Esophagus squamous epithelium (tissue), 5 donors: ENCODE measurements at regions not wholly inside any gene's neighbourhood (a gene's known extent, or its start where the extent isn't known, plus 50 kb on each side); places are given as distances from the start of the nearest gene placed in this dataset.

Experiments
- DNase-seq: peaks from one replicate; lab custom pipeline; 2025; lab: John Stamatoyannopoulos, UW
- H3K27ac ChIP-seq, 4 donors: fragments of 200-600 bp; sonication (generic); one replicate each; pipeline ENCODE4 v1.5.1; 2016 to 2019; ENCODE audit warnings: mild to moderate bottlenecking in 1 of 4
- H3K27me3 ChIP-seq, 4 donors: fragments of 200-600 bp; sonication (generic); 1 replicate in 3 of 4; 2 replicates in 1 of 4; pipeline versions ENCODE4 v1.5.1 to v1.6.0; 2017 to 2021; ENCODE audit warnings: antibody characterized with exemption in 1 of 4
- H3K36me3 ChIP-seq, 3 donors: fragments of 200-600 bp; sonication (generic); one replicate each; pipeline ENCODE4 v1.5.1; 2016 to 2019
- H3K4me1 ChIP-seq, 3 donors: fragments of 200-600 bp; sonication (generic); one replicate each; pipeline ENCODE4 v1.5.1; 2017 to 2019
- H3K4me3 ChIP-seq, 4 donors: fragments of 200-600 bp; sonication (generic); 1 replicate in 3 of 4; 2 replicates in 1 of 4; pipeline ENCODE4 v1.5.1; 2016 to 2019; ENCODE audit warnings: mild to moderate bottlenecking in 2 of 4, moderate library complexity in 1 of 4
- H3K9me3 ChIP-seq, 3 donors: fragments of 200-600 bp; sonication (generic); one replicate each; pipeline ENCODE4 v1.5.1; 2016 to 2019
- CTCF ChIP-seq, 6 experiments: fragments of 450-650 bp in 4 of 6; fragments of 200-600 bp in 2 of 6; sonication (generic) in 2 of 6; IDR thresholded peaks; one replicate each; pipeline ENCODE4 v1.5.1; 2016 to 2019; ENCODE audit warnings: antibody characterized with exemption in 6 of 6, mild to moderate bottlenecking in 4 of 6, moderate library complexity in 4 of 6
- POLR2A ChIP-seq, 4 donors: fragments of 450-650 bp; IDR thresholded peaks; one replicate each; pipeline ENCODE4 v1.6.1; 2017; ENCODE audit warnings: antibody characterized with exemption in 4 of 4, mild to moderate bottlenecking in 4 of 4, moderate library complexity in 3 of 4
- WGBS, 2 donors: methylation state at CpG; one replicate each; pipeline ENCODE4 v1.1.5; 2018; 5-methylcytosine and 5-hydroxymethylcytosine counted together
- intact Hi-C: fragments of 100-400 bp; cut with DNase I; formaldehyde crosslinking; loops from one replicate; pipeline ENCODE4 v1.15.0; 2022
- donor health status: DM: yes; HTN: yes; CAD: no.

- Histone ChIP-seq H3K36me3 (no peaks in the 10 kb centered on the region), H3K4me3 (no peak overlapping the region), H3K9me3 (no peaks in the 10 kb centered on the region), H3K27me3 (no peaks in the 10 kb centered on the region), H3K27ac (no peak overlapping the region), H3K4me1 (no peaks in the 10 kb centered on the region)
- intact Hi-C loops, result no loop called here
- 55% methylated on average over 3 to 5 of the region's 5 CpGs for WGBS, 2 donors
- no peak for DNase-seq
- TF ChIP-seq POLR2A (IDR thresholded peaks at IDR 0.05) (no peak), CTCF (IDR thresholded peaks at IDR 0.05) (no peak)
These were observed 374.0 kb downstream of the UQCRFS1 start for GRCh38 chr19:28838909-28839308.

GRCh38 chr19:28836421-28836820 lies 376.5 kb downstream of the UQCRFS1 start:
- Histone ChIP-seq H3K36me3 (no peaks in the 10 kb centered on the region), H3K27me3 (peaks cover 0 to 9% (median 0%) of the 10 kb centered on the region in 4 donors), H3K4me1 (no peaks in the 10 kb centered on the region), H3K9me3 (no peaks in the 10 kb centered on the region), H3K27ac (no peak overlapping the region), H3K4me3 (no peak overlapping the region)
- TF ChIP-seq CTCF (IDR thresholded peaks at IDR 0.05) (no peak), POLR2A (IDR thresholded peaks at IDR 0.05) (no peak)
- DNase-seq, result no peak
- WGBS, 2 donors, result 76 to 78% methylated on average over 7 of the region's 7 CpGs
- intact Hi-C loops, result no loop called here

GRCh38 chr19:28834996-28835395 lies 378.0 kb downstream of the UQCRFS1 start:
- Histone ChIP-seq H3K9me3 (no peaks in the 10 kb centered on the region), H3K27me3 (peaks cover 0 to 9% (median 0%) of the 10 kb centered on the region in 4 donors), H3K36me3 (no peaks in the 10 kb centered on the region), H3K4me3 (no peak overlapping the region), H3K4me1 (no peaks in the 10 kb centered on the region), H3K27ac (no peak overlapping the region)
- TF ChIP-seq POLR2A (IDR thresholded peaks at IDR 0.05) (no peak), CTCF (IDR thresholded peaks at IDR 0.05) (no peak)
- 48 to 49% methylated on average over 3 of the region's 3 CpGs for WGBS, 2 donors
- intact Hi-C loops, result no loop called here
- no peak for DNase-seq

GRCh38 chr19:28831462-28831861 lies 381.5 kb downstream of the UQCRFS1 start:
- DNase-seq, result no peak
- Histone ChIP-seq H3K4me1 (no peaks in the 10 kb centered on the region), H3K27me3 (peaks cover 0 to 9% (median 0%) of the 10 kb centered on the region in 4 donors), H3K27ac (no peak overlapping the region), H3K9me3 (no peaks in the 10 kb centered on the region), H3K4me3 (no peak overlapping the region), H3K36me3 (no peaks in the 10 kb centered on the region)
- no peak for TF ChIP-seq CTCF (IDR thresholded peaks at IDR 0.05)
- TF ChIP-seq POLR2A (IDR thresholded peaks at IDR 0.05), result no peak
- intact Hi-C loops, result no loop called here
- 53% methylated on average over 2 of the region's 5 CpGs; no CpG with 5 or more reads in 1 of the 2 donors for WGBS, 2 donors

- H3K27me3 ChIP-seq, result peaks cover 0 to 9% (median 0%) of the 10 kb centered on the region in 4 donors
- DNase-seq, result no peak
- H3K4me3 ChIP-seq, result no peak overlapping the region
- H3K27ac ChIP-seq, result no peak overlapping the region
- intact Hi-C loops, result no loop called here
- H3K9me3 ChIP-seq, result no peaks in the 10 kb centered on the region
- no peaks in the 10 kb centered on the region for H3K36me3 ChIP-seq
- WGBS, 2 donors, result 45 to 70% methylated on average over 4 of the region's 4 CpGs
- H3K4me1 ChIP-seq, result no peaks in the 10 kb centered on the region
- TF ChIP-seq CTCF (IDR thresholded peaks at IDR 0.05), result no peak
- no peak for TF ChIP-seq POLR2A (IDR thresholded peaks at IDR 0.05)
These were observed 383.2 kb downstream of the UQCRFS1 start for GRCh38 chr19:28829762-28830161.
